GM21825 (cell line): ENCODE measurements at regions not wholly inside any gene's neighbourhood (a gene's known extent, or its start where the extent isn't known, plus 50 kb on each side); places are given as distances from the start of the nearest gene placed in this dataset.

Experiments
- ATAC-seq: cut with Tn5 transposase; IDR thresholded peaks from one replicate; pipeline ENCODE4 v1.9.1; 2021; ENCODE audit warnings: mild to moderate bottlenecking, moderate library complexity; ENCODE audit not compliant: unreplicated experiment

DNA sequence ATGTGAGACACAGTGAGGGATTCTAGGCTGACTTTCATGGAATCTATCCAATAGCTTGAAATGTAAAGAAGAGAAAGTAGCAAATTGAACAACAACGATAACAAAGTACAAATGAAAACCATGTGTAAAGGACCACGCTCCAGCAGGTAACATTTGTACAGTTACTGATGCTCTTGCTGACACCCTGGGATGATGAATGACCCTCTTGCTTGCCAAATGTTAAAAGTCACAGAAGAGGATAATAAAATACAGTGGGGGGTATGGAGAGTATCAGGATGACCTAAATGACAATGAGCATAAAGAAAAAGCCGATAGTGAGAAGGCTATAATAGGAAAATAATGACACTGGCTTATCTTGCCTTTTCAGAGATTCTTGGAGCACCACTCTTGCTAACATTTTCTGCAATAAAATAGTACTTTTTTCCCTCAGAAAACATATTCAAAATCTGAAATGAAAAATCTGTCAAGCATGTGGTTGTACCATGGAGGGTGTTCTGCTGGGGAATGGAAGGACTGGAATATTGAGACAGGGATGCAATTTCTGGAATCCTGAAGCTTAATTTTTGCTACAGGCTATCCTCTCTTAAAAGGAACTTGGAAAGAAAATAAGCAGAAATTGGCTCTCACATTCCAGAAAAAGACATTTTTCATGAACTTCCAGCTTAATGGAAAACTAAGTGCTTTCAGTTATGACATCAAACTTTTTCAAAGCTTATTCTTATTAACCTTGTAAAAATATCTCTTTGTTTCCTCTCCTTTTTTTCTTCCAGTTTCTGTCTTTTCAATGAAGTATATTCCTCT, 303.2 kb upstream of the GHITM start:
- ATAC-seq, result no peak

DNA sequence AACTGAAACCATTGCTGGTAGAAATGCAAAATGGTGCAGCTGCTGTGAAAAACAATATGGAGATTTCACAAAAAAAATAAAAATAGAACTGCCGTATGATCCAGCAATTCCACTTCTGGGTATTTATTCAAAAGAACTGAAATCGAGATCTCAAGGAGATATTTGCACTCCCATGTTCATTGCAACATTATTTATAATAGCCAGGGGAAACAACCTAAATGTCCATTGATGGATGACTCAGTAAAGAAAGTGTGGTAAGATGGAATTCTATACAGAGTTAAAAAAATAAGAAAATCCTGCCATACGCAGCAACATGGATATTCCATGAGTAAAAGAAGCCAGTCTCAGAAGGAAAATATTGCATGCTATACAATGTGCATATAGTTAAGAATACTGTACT, 290.6 kb upstream of the GHITM start:
- no peak for ATAC-seq

- ATAC-seq, result no peak
These were observed 290.2 kb upstream of the GHITM start for GRCh38 chr10:83849150-83849549.

DNA sequence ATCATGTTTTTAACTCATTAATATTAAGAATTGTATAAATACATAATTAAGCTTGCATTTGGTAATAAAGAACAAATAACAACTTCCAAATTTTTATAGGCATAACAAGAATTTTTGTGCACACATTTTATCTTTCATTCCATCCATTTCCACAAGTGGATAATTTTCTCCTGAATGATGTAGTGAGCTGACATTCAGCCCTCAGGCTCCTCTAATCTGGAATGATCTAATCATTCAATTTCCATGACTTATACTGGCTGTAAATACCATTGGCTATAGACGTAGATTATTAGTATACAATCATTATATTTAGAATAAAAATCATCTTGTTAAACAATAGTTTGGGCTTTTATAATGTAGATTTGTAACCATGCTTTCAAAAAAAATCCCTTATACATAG, 287.2 kb upstream of the GHITM start:
- no peak for ATAC-seq

DNA sequence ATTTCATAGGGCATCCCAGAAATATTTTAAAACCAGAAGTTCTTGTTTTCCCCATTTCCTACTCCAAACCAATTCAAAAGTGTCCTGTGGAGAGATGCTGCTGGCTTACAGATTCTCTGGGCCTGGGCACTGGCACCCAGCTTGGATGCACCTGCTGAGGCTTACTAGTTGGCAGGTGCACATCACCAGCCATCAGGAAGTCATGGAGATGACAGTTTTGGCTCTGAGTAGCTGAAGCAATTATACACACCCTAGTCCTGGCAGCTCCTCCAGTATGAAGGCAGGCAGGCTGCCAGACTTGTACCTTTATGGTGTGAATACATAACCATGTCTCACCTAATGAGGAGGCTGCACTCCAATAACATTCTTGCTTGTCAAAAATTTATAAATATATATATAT, 276.6 kb upstream of the GHITM start:
- no peak for ATAC-seq

GRCh38 chr10:83863283-83863966, 275.9 kb upstream of the GHITM start:
- ATAC-seq, result no peak

DNA sequence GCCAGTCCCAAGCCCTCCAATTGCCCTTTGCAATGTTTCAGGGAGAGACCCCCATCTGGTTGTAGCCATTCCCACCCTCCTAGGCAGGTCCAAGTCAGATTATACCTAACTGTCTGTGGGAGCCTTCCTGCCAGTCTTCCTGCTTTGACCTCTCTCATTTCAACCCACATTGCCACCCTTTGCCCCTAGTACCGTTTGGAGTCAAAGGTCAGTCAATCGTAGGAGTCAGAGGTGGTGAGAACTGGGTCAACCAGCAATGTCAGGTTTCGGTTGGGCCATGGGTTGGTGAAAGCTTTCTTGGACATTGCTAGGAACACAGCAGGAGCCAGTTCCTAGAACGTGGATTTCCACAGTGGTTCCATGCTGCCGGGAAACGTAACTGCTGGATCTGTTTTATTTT, 269.4 kb upstream of the GHITM start:
- no peak for ATAC-seq

DNA sequence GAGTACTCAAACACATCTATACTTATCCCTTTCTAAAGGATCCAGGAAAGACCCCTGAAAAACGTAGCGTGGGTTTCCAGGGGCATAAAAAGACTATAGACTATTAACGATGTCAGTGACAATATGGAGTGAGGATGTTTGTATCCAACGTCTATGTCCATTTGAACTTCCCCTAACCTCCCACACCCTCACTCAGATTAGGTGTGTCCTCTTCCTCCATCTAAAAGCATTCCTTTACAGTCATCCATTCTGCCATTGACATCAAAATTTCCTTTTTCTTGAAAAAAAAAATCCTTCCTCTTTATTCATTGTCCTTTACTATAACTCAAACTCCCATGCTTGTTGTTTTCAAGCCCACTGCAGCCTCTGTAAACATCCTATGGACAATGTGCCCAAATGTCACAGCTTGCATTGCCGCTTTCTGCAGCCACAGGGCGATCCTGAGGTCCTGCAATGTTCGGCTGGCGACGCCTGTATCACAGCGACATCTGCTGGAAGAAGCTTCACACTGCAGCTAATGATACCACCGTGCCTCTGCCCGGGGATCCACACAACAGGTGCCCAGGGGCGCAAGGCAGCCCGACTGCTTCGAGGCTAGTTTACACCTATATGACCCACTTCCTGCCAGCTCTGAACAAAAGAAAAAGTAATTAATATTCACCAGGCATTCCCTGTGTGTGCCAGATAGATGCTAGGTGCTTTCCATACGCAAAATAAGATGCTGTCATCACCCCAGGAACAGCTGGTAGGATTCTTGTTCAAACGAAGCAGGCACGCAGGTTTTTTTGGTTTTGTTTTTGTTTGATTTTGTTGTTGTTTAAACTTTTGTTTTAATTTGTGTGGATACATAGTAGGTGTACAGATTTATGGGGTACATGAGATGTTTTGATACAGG, 267.9 kb upstream of the GHITM start:
- ATAC-seq, result peak; percentile 98

DNA sequence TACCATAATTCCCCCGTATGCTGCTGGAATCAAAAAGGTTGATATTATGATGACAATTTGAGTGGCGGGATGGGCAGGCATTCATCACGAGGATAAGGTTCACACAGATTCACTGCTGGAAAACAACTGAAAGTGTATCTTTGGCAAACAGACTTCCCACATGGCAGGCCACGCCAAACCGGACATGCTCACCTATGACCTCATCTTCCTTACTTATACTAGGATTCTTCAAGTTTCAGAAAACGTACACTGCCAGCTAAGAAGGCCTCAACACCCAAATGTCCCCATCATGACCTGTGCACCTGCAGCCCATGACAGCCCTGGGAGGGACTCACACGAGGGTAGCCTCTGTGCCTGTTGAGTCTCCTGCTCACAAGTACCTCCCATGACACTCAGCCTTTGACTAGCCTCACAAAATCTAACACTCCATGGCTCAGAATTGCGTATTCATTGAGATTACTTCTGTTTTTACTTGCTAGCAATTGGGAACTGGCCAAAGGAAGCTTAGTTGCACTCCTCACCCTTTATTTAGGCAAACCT, 259.0 kb upstream of the GHITM start:
- no peak for ATAC-seq

- no peak for ATAC-seq
These were observed 257.6 kb upstream of the GHITM start for GRCh38 chr10:83881661-83882060.

GRCh38 chr10:83886871-83887270, 252.4 kb upstream of the GHITM start:
- no peak for ATAC-seq

DNA sequence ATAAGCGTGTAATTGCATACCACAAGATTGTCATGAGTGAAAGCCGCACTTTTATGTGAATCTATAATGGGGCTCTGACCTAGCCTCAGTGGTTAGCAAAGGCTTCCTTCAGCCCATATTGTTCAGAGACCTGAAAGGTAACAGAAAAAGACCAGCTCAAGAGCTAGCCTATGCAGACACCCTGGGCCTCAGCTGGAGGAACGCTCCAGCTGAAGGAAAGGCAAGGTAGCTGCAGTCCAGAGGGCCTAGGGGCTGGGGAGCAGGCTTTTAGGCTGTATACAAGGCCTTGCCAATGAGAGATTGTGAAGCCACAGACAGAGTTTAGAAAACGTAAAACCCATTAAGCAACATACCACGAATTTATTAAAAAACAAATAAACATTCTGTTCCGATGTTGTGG, 246.6 kb upstream of the GHITM start:
- no peak for ATAC-seq

GRCh38 chr10:83896219-83896618, 243.1 kb upstream of the GHITM start:
- ATAC-seq, result no peak

- no peak for ATAC-seq
These were observed 241.7 kb upstream of the GHITM start for GRCh38 chr10:83897626-83898025.

GRCh38 chr10:83908506-83908905, 230.8 kb upstream of the GHITM start:
- ATAC-seq, result no peak

- ATAC-seq, result no peak
These were observed 230.3 kb upstream of the GHITM start for GRCh38 chr10:83909001-83909400.

GRCh38 chr10:83915801-83916200, 223.5 kb upstream of the GHITM start:
- no peak for ATAC-seq

DNA sequence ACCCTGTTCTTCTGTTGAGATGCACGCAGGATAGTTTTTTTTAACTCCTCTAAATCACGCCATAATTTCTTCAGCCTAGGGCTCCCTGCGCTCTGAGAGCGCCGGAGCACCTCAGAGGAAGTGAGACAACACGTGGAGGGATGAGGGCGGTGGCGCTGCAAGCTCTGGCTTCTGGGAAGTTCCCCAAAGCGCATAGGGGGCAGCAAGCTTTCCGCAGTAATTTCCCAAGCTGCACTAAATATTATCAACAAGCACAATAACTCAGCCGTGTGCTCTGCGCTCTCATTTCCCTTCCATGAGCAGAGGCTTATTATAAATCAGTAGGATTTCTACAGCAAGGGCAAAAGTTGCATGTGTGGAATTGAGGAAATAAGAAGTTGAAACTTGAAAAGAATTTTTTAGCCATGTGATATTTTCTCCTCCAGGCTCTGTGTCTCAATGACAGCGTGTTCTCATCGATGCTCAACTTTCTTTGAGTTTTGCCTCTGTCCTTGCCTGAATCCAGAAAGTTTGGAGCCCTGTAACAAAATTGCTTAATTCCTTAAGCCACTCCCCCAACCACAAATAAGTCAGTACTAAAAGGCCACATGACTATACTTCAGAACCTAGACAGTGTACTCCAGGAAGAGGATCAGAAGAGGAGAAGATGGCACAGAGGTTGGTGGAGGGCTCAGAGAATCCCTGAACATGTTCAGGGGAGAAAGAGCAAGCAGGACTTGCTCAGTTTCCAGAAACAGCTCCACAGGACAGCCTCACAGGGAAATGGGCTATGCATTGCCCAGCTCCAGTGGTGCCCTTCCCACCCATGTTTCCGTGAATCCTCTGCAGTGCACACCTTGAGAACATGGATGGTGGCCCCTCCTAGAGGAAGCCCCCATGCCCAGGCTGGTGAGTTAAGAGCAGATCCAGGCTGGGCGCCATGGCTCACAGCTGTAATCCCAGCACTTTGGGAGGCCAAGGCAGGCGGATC, 221.5 kb upstream of the GHITM start:
- peak; percentile 83 for ATAC-seq

DNA sequence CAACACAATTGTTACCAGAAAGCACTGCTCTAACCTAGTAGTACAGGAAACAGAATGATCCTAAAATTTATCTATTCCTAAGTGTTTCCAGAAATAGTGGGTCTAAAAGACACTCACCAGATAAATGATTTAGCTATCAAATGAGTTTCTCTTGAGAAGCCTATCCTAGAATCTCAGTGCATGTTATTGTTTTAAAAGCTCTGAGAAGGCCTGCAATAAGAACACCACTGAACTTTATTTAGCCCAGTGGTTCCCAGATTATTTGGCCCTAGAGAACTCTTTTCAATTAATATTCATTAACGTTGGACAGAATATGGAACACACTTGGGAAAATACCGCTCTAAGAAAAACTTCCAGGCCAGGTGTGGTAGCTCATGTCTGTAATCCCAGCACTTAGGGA, 220.1 kb upstream of the GHITM start:
- ATAC-seq, result no peak
